Adipocyte (in vitro differentiated cells): ENCODE measurements at regions not wholly inside any gene's neighbourhood (a gene's known extent, or its start where the extent isn't known, plus 50 kb on each side); places are given as distances from the start of the nearest gene placed in this dataset.
A peak's percentile ranks its signal among the peaks of the same experiment; 100 is the strongest.

Experiments used
- DNase-seq: peaks from one replicate; pipeline ENCODE4 v3.0.0-alpha.2; 2015; ENCODE audit warnings: low read depth
- H3K27me3 ChIP-seq: replicated peaks from 2 replicates; pipeline ENCODE4 v1.7.0; 2013; ENCODE audit warnings: mild to moderate bottlenecking, low read length, moderate library complexity; ENCODE audit not compliant: control insufficient read depth, insufficient read depth
- H3K36me3 ChIP-seq: 2 replicates; pipeline ENCODE4 v1.7.0; 2013; ENCODE audit warnings: low read length, mild to moderate bottlenecking, moderate library complexity; ENCODE audit not compliant: control insufficient read depth, insufficient read depth, severe bottlenecking
- H3K4me1 ChIP-seq: 2 replicates; pipeline ENCODE4 v1.7.0; 2013; ENCODE audit warnings: mild to moderate bottlenecking, low read length, moderate library complexity; ENCODE audit not compliant: control insufficient read depth, insufficient read depth
- H3K4me3 ChIP-seq: 2 replicates; pipeline ENCODE4 v1.7.0; 2013; ENCODE audit warnings: mild to moderate bottlenecking, low read length, moderate library complexity
- H3K9ac ChIP-seq: 2 replicates; pipeline ENCODE4 v1.7.0; 2013; ENCODE audit warnings: mild to moderate bottlenecking, low read length, moderate library complexity
- H3K9me3 ChIP-seq: 2 replicates; pipeline ENCODE4 v1.7.0; 2013; ENCODE audit warnings: mild to moderate bottlenecking, low read length, moderate library complexity; ENCODE audit not compliant: control insufficient read depth

DNA sequence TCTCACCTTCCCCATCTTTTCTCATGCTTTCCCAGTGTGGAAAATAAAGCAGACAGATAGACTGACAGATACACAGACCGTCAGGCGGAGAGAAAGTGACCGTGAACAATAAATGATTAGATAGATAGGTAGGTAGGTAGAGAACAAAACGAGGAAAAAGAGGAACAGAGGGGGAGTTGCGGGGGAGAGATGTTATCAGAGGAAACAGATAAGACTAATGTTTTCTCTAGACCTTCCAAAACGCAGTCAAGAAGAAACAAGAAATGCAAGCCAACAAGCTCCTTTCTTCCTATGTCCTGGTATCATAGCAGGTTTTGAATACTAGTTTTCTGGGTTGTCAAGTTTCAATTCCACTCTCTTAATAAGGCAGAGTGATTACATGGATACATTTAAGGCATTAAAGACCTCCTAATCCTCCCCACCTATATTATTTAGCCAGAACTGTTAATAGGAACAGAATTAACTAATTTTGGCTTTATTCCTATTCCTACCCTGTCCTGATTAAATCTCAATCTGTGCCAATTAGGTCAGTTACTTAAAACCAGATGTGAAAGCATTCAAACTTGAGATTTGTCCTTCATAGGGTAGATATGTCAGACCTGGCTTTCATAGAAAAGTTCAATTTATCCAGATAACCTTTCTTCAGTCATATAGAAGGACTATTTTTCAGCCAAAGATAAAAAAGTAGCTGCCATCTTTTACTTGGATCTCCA, 89.0 kb upstream of the PTPRR start:
- no peak for DNase-seq

DNA sequence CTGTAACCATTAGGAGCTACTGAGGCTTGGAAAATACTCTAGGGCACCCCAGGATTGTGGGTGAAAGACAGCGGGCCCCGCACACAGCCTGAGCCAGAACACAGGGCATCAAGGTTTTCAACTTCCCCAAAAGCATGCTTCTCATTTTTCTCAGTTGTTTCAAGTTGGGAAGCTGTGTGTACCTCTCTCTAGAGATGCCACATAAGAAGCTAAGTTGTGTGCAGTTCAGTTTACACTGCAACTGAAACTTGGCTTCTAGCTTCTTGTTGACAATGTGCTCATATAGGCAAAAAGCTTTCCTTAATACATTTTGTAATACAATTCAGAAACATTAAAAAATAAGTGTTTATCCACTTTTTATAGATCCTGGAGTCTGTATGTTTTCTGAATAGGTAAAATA, 88.1 kb upstream of the PTPRR start:
- H3K9me3 ChIP-seq: no peaks in the 10 kb centered on the region
- H3K36me3 ChIP-seq: no peaks in the 10 kb centered on the region
- H3K27me3 ChIP-seq: no peaks in the 10 kb centered on the region
- peaks cover 26% of the 10 kb centered on the region for H3K4me1 ChIP-seq
- DNase-seq: no peak
- H3K9ac ChIP-seq: no peak overlapping the region
- H3K4me3 ChIP-seq: no peak overlapping the region

More for the DNA sequence above, 89.0 kb upstream of the PTPRR start:
- Histone ChIP-seq H3K4me1 (peaks cover 31% of the 10 kb centered on the region), H3K36me3 (no peaks in the 10 kb centered on the region), H3K4me3 (no peak overlapping the region), H3K9ac (no peak overlapping the region), H3K9me3 (no peaks in the 10 kb centered on the region), H3K27me3 (no peaks in the 10 kb centered on the region)

DNA sequence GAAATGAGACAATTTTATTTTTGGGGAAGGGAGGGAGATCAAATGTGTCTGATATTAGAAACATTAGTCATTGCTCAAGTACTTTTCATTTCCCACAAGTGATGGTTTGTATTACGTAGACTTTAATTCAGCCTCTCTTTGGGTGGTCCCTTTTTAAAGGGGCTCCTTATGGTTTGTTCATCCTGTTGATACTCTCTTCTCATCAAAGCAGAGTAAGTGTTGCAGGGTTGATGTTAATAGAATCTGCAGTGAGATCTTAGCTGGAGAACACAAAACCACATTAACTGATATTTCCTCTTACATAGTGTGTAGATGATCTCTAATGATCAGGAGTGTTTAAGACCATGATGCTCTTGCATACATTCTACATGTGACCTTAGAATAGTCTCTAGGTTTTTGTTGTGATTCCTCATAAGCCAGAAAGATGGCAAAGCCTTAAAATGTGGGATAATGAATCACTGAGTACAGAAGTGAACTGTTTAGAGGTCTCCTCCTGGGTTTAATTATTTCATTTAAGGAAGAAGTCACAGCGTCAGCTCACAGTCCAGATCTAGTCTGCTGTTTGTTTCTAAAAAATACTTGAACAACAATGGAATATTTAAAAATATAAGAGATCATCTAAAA, 87.4 kb upstream of the PTPRR start:
- H3K4me1 ChIP-seq: peaks cover 25% of the 10 kb centered on the region
- H3K9me3 ChIP-seq: no peaks in the 10 kb centered on the region

DNA sequence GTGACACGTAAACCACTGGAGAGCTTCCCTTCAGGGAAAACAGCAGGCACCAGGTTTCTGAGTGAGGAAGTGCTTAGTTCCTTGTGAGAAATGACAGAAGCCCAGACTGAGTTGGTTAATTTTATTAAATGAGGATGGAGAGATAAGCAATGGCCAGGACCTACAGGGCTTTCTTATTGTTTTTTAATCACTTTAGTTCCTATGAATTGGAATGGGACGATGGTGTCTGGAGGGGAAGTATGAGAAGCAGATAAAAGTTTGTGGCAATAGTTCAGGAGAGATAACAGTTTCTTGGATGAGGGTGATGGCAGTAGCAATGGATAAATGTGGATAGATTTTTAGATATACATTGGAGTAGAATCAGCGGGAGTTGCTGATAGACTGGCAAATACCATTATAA, 86.5 kb upstream of the PTPRR start:
- H3K9me3 ChIP-seq: no peaks in the 10 kb centered on the region
- DNase-seq: no peak
- no peaks in the 10 kb centered on the region for H3K27me3 ChIP-seq
- no peak overlapping the region for H3K9ac ChIP-seq
- H3K36me3 ChIP-seq: no peaks in the 10 kb centered on the region
- no peak overlapping the region for H3K4me3 ChIP-seq
- peaks cover 25% of the 10 kb centered on the region for H3K4me1 ChIP-seq

More for the DNA sequence above, 87.4 kb upstream of the PTPRR start:
- Histone ChIP-seq H3K27me3 (no peaks in the 10 kb centered on the region), H3K36me3 (no peaks in the 10 kb centered on the region), H3K4me3 (no peak overlapping the region), H3K9ac (no peak overlapping the region)
- DNase-seq: no peak

DNA sequence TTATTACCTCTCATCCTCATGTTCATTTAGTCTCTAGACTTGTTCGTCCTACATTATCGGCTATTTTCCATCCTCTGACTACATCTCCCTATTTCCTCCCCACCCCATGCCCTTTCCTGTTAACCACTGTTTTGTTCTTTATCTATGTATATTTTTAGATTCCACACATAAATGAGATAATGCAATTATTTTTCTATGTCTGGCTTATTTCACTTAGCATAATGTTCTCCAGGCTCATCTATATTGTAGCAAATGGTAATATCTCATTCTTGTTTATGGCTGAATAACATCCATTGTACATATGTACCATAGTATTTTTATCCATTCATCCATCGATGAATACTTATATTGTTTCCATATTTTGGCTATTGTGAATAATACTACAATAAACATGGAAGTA, 84.6 kb upstream of the PTPRR start:
- Histone ChIP-seq H3K27me3 (no peaks in the 10 kb centered on the region), H3K36me3 (no peaks in the 10 kb centered on the region), H3K4me3 (no peak overlapping the region), H3K9me3 (no peaks in the 10 kb centered on the region), H3K9ac (no peak overlapping the region), H3K4me1 (peaks cover 21% of the 10 kb centered on the region)
- no peak for DNase-seq

DNA sequence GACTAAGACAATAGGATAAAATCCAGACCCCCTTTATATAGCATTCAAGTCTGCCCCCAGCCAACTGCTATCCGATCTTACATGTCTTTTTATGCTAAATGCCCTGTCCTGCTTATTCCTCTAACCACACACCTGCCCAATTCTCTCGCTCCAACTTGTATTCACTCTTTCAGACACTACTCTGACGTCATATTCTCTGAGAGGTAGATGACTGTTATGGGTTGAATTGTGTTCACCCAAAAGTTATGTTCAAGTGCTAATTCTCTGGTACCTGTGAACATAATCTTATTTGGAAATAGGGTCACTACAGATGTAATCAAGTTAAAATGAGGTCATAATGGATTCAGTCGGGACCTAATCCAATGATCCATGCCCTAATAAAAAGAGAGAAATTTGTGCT, 84.0 kb upstream of the PTPRR start:
- no peaks in the 10 kb centered on the region for H3K27me3 ChIP-seq
- H3K36me3 ChIP-seq: no peaks in the 10 kb centered on the region
- no peak overlapping the region for H3K4me3 ChIP-seq
- H3K9me3 ChIP-seq: no peaks in the 10 kb centered on the region
- H3K4me1 ChIP-seq: peaks cover 20% of the 10 kb centered on the region
- H3K9ac ChIP-seq: no peak overlapping the region
- no peak for DNase-seq

DNA sequence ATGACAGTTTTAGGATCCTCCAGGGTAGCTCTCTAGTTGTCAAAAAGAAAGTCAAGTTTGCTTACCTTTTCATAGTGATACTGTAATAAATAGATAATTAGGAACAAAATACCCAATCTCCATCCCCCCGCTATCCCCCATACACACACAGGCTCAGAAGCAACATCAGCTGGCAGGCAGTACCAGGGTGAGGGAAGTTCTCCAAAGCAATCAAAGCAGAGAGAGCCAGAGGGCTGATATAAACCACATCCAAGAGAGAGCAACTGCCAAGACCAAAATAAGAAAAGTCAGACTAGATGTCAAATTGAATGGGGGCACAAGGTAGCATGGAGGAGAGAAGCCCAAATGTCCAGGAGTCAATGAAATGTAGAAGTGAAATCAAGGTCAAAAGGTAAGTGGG, 80.2 kb upstream of the PTPRR start:
- Histone ChIP-seq H3K4me1 (peaks cover 12% of the 10 kb centered on the region), H3K27me3 (no peaks in the 10 kb centered on the region), H3K36me3 (no peaks in the 10 kb centered on the region), H3K9ac (peak overlapping the region; percentile 26), H3K4me3 (no peak overlapping the region), H3K9me3 (peaks cover 4% of the 10 kb centered on the region)
- no peak for DNase-seq

DNA sequence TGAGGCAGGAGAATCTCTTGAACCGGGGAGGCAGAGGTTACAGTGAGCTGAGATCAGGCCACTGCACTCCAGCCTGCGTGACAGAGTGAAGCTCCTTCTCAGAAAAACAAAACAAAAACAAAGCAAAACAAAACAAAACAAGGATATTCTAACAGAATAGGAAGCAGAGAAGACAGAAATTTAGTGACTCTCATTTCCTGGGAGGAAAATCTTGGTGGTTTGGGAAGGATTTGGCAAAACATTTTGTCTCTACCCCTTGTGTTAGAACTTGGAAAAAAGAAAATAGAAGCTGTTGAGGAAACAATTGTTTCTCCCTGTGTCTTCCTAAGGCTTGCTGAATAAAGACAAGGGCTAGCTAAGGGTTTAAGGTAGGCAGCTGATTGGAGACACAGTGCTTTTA, 79.7 kb upstream of the PTPRR start:
- H3K9me3 ChIP-seq: peaks cover 4% of the 10 kb centered on the region
- no peaks in the 10 kb centered on the region for H3K27me3 ChIP-seq
- H3K9ac ChIP-seq: peak overlapping the region; percentile 26
- no peak overlapping the region for H3K4me3 ChIP-seq
- H3K4me1 ChIP-seq: peaks cover 15% of the 10 kb centered on the region
- H3K36me3 ChIP-seq: no peaks in the 10 kb centered on the region
- no peak for DNase-seq

DNA sequence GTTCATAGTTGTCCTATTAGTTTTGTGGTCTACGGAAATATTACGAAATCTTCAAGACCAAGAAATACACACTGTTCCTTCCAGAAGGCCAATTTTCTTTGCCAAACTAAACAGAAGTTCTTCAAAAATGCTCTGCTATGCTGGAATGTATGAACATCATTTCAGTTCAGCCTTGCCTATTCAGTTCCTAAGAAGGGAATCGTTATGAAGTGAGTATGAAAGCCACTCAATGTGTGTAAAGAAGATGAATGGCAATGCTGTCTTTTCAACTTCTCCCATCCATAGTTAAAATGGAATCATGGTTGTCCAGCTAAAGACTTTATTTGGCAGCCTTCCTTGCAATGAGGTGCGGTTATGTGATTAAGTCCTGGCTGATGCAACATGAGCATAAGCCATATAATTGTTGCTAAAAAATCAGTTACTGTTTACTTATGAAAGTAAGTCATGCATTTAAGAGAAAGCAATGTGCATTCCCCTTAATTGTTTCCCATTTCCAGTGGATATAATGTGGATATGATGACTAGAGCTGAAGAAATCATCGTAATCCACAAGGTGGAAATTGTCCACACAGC, 73.8 kb upstream of the PTPRR start:
- Histone ChIP-seq H3K9me3 (peaks cover 4% of the 10 kb centered on the region), H3K9ac (peak overlapping the region; percentile 63), H3K4me3 (peak overlapping the region; percentile 20), H3K36me3 (no peaks in the 10 kb centered on the region), H3K27me3 (no peaks in the 10 kb centered on the region), H3K4me1 (peaks cover 26% of the 10 kb centered on the region)
- DNase-seq: peak; percentile 93

DNA sequence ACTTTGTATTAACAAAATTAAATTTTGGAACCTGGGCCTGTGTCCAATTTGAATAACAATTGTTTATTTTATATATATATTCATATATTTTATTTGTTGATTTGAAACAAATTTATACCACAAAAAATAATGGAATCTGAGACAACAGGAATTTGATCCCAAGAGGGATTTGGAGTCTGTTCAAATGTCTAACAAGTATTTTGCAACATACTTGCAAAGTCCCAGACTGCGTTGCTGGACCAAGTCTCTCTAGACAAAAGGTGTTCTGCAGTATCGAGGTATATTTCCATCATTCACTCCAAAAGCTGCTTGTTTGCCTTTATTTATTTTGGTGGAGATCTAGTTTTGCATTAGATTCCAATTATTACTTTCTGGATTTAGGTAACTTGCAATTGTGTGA, 68.7 kb upstream of the PTPRR start:
- no peaks in the 10 kb centered on the region for H3K27me3 ChIP-seq
- H3K9me3 ChIP-seq: no peaks in the 10 kb centered on the region
- peak; percentile 71 for DNase-seq
- no peak overlapping the region for H3K4me3 ChIP-seq
- H3K36me3 ChIP-seq: no peaks in the 10 kb centered on the region
- peaks cover 38% of the 10 kb centered on the region for H3K4me1 ChIP-seq
- no peak overlapping the region for H3K9ac ChIP-seq

DNA sequence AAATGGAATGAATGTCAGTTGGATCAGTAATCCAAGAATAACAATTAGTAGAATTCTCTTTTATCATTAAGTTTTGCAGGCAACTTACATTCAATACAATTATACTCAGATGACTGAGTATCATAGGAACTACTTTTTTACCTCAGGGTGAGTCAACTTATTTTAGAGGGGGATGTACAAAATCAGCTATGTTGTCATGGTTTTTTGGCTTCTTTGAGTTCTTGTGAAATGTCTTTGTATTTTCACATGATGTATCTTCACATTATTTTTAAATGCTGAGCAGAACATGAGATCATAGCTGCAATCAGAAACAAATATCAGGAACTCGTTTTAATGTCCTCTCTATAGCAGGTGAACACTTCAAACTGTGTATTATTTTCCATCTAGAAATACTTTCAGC, 65.3 kb upstream of the PTPRR start:
- Histone ChIP-seq H3K4me3 (no peak overlapping the region), H3K36me3 (no peaks in the 10 kb centered on the region), H3K9me3 (no peaks in the 10 kb centered on the region), H3K27me3 (no peaks in the 10 kb centered on the region), H3K9ac (no peak overlapping the region), H3K4me1 (peaks cover 40% of the 10 kb centered on the region)
- peak; percentile 84 for DNase-seq
